ENCODE measurements at regions not wholly inside any gene's neighbourhood (a gene's known extent, or its start where the extent isn't known, plus 50 kb on each side); places are given as distances from the start of the nearest gene placed in this dataset.
A peak's percentile ranks its signal among the peaks of the same experiment; 100 is the strongest.

- no peak for TF ChIP-seq CTCF (IDR thresholded peaks at IDR 0.05)
- no peaks in the 10 kb centered on the region for H3K36me3 Mint-ChIP-seq (ENCODE audit: low read depth)
- H3K27me3 Mint-ChIP-seq (ENCODE audit: low read depth): no peaks in the 10 kb centered on the region
- H3K4me1 Mint-ChIP-seq (ENCODE audit: low read depth): peaks cover 28% of the 10 kb centered on the region
- peak overlapping the region; percentile 88 for H3K27ac Mint-ChIP-seq (ENCODE audit: unreplicated experiment)
- no peaks in the 10 kb centered on the region for H3K9me3 Mint-ChIP-seq (ENCODE audit: low read depth)
- DNase-seq (ENCODE audit: low spot score): no peak
- no peak overlapping the region for H3K4me3 Mint-ChIP-seq (ENCODE audit: unreplicated experiment)
These were observed 315.3 kb downstream of the EFNB2 start for GRCh38 chr13:106220211-106220610.

- no peak overlapping the region for H3K27ac Mint-ChIP-seq (ENCODE audit: unreplicated experiment)
- no peaks in the 10 kb centered on the region for H3K9me3 Mint-ChIP-seq (ENCODE audit: low read depth)
- no peak overlapping the region for H3K4me3 Mint-ChIP-seq (ENCODE audit: unreplicated experiment)
- no peaks in the 10 kb centered on the region for H3K27me3 Mint-ChIP-seq (ENCODE audit: low read depth)
- TF ChIP-seq CTCF (IDR thresholded peaks at IDR 0.05): no peak
- no peak for DNase-seq (ENCODE audit: low spot score)
- no peaks in the 10 kb centered on the region for H3K36me3 Mint-ChIP-seq (ENCODE audit: low read depth)
- H3K4me1 Mint-ChIP-seq (ENCODE audit: low read depth): peaks cover 8% of the 10 kb centered on the region
These were observed 322.3 kb downstream of the EFNB2 start for GRCh38 chr13:106213028-106213757.

GRCh38 chr13:106212386-106213010, 323.0 kb downstream of the EFNB2 start:
- H3K4me3 Mint-ChIP-seq (ENCODE audit: unreplicated experiment): no peak overlapping the region
- H3K27ac Mint-ChIP-seq (ENCODE audit: unreplicated experiment): no peak overlapping the region
- TF ChIP-seq CTCF (IDR thresholded peaks at IDR 0.05): no peak
- H3K27me3 Mint-ChIP-seq (ENCODE audit: low read depth): no peaks in the 10 kb centered on the region
- H3K36me3 Mint-ChIP-seq (ENCODE audit: low read depth): no peaks in the 10 kb centered on the region
- peaks cover 8% of the 10 kb centered on the region for H3K4me1 Mint-ChIP-seq (ENCODE audit: low read depth)
- DNase-seq (ENCODE audit: low spot score): no peak
- H3K9me3 Mint-ChIP-seq (ENCODE audit: low read depth): no peaks in the 10 kb centered on the region

GRCh38 chr13:106210324-106210723, 325.1 kb downstream of the EFNB2 start:
- no peak overlapping the region for H3K4me3 Mint-ChIP-seq (ENCODE audit: unreplicated experiment)
- H3K27ac Mint-ChIP-seq (ENCODE audit: unreplicated experiment): no peak overlapping the region
- no peak for DNase-seq (ENCODE audit: low spot score)

GRCh38 chr13:106205871-106206270, 329.6 kb downstream of the EFNB2 start:
- H3K27ac Mint-ChIP-seq (ENCODE audit: unreplicated experiment): no peak overlapping the region
- no peaks in the 10 kb centered on the region for H3K27me3 Mint-ChIP-seq (ENCODE audit: low read depth)
- peaks cover 6% of the 10 kb centered on the region for H3K4me1 Mint-ChIP-seq (ENCODE audit: low read depth)
- H3K4me3 Mint-ChIP-seq (ENCODE audit: unreplicated experiment): no peak overlapping the region
- H3K36me3 Mint-ChIP-seq (ENCODE audit: low read depth): no peaks in the 10 kb centered on the region
- no peak for TF ChIP-seq CTCF (IDR thresholded peaks at IDR 0.05)
- DNase-seq (ENCODE audit: low spot score): no peak
- H3K9me3 Mint-ChIP-seq (ENCODE audit: low read depth): peaks cover 8% of the 10 kb centered on the region

More at GRCh38 chr13:106210324-106210723, 325.1 kb downstream of the EFNB2 start:
- Mint-ChIP-seq H3K9me3 (ENCODE audit: low read depth) (no peaks in the 10 kb centered on the region), H3K36me3 (ENCODE audit: low read depth) (no peaks in the 10 kb centered on the region), H3K27me3 (ENCODE audit: low read depth) (no peaks in the 10 kb centered on the region), H3K4me1 (ENCODE audit: low read depth) (peaks cover 8% of the 10 kb centered on the region)
- TF ChIP-seq CTCF (IDR thresholded peaks at IDR 0.05): no peak

Measured in chondrocyte (in vitro differentiated cells).